Non-pigmented ciliary epithelial cell (primary cell): ENCODE measurements at regions not wholly inside any gene's neighbourhood (a gene's known extent, or its start where the extent isn't known, plus 50 kb on each side); places are given as distances from the start of the nearest gene placed in this dataset.
A peak's percentile ranks its signal among the peaks of the same experiment; 100 is the strongest.
"Not testable (repeated sequence)": the region's sequence is repeated elsewhere in the genome, so short reads cannot be mapped to it uniquely, and the experiment has no call there.

Experiments used
- DNase-seq: peaks from one replicate; pipeline ENCODE4 v3.0.0-alpha.2; 2010; ENCODE audit warnings: low read depth

GRCh38 chr10:37067576-37067975 lies 57.8 kb upstream of the ANKRD30A start:
- DNase-seq: no peak

- not testable (repeated sequence) for DNase-seq
Measured at GRCh38 chr10:37062296-37062695, 63.1 kb upstream of the ANKRD30A start.

- DNase-seq: no peak
Measured at GRCh38 chr10:37057261-37057660, 68.1 kb upstream of the ANKRD30A start.

- DNase-seq: no peak
Measured at GRCh38 chr10:37053476-37053875, 71.9 kb upstream of the ANKRD30A start.

GRCh38 chr10:37049982-37050381 lies 75.4 kb upstream of the ANKRD30A start:
- not testable (repeated sequence) for DNase-seq

- not testable (repeated sequence) for DNase-seq
Measured at GRCh38 chr10:37044319-37044718, 81.1 kb upstream of the ANKRD30A start.

- DNase-seq: no peak
Measured at GRCh38 chr10:37035853-37036252, 89.5 kb upstream of the ANKRD30A start.

GRCh38 chr10:37015498-37015897 lies 109.9 kb upstream of the ANKRD30A start:
- DNase-seq: no peak

GRCh38 chr10:37010741-37011140 lies 114.7 kb upstream of the ANKRD30A start:
- DNase-seq: no peak

GRCh38 chr10:37008276-37008675 lies 117.1 kb upstream of the ANKRD30A start:
- DNase-seq: not testable (repeated sequence)

- DNase-seq: no peak
Measured at GRCh38 chr10:37003126-37003525, 122.3 kb upstream of the ANKRD30A start.

- not testable (repeated sequence) for DNase-seq
Measured at GRCh38 chr10:36995806-36996205, 129.6 kb upstream of the ANKRD30A start.

- DNase-seq: no peak
Measured at GRCh38 chr10:36994886-36995285, 130.5 kb upstream of the ANKRD30A start.

GRCh38 chr10:36989233-36989632 lies 136.2 kb upstream of the ANKRD30A start:
- no peak for DNase-seq

GRCh38 chr10:36946598-36946997 lies 178.8 kb upstream of the ANKRD30A start:
- no peak for DNase-seq

GRCh38 chr10:36943544-36943943 lies 181.9 kb upstream of the ANKRD30A start:
- DNase-seq: no peak

GRCh38 chr10:36942616-36943015 lies 182.8 kb upstream of the ANKRD30A start:
- DNase-seq: no peak

GRCh38 chr10:36903040-36903439 lies 222.4 kb upstream of the ANKRD30A start:
- DNase-seq: no peak

- no peak for DNase-seq
Measured at GRCh38 chr10:36899652-36900051, 225.7 kb upstream of the ANKRD30A start.

GRCh38 chr10:36888925-36889573 lies 236.3 kb upstream of the ANKRD30A start:
- DNase-seq: no peak

- no peak for DNase-seq
Measured at GRCh38 chr10:36886303-36886891, 239.0 kb upstream of the ANKRD30A start.

GRCh38 chr10:36885746-36886145 lies 239.7 kb upstream of the ANKRD30A start:
- no peak for DNase-seq

- DNase-seq: no peak
Measured at GRCh38 chr10:36882781-36883180, 242.6 kb upstream of the ANKRD30A start.

- peak; percentile 13 for DNase-seq
Measured at GRCh38 chr10:36880898-36881297, 244.5 kb upstream of the ANKRD30A start.
